ENCODE measurements at regions not wholly inside any gene's neighbourhood (a gene's known extent, or its start where the extent isn't known, plus 50 kb on each side); places are given as distances from the start of the nearest gene placed in this dataset.

DNA sequence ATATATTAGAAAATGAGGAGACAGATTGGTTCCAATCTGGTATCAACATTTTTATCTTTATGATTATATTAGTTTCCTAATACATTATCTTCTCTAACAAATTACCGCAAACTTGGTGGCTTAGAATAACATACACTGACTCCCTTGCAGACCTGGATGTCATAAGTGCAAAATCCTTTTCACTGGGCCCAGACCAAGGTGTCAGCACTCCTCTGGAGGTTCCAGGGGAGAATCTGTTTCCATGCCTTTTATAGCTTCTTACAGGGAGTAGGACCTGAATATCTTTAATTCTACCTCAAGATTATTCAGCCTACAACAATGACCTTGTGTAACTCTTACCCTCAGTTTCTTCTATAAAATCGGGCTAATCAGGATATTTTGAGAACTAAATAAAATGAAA, 329.9 kb upstream of the GRM3 start:
- no peak for TF ChIP-seq CTCF (IDR thresholded peaks at IDR 0.05; ENCODE audit: low read depth, low read length)
- no peak for DNase-seq (ENCODE audit: extremely low read depth, low read depth)

- no peak for TF ChIP-seq CTCF (IDR thresholded peaks at IDR 0.05; ENCODE audit: low read depth, low read length)
- no peak for DNase-seq (ENCODE audit: extremely low read depth, low read depth)
These were observed 342.4 kb upstream of the GRM3 start for GRCh38 chr7:86301301-86301700.

- no peak for DNase-seq (ENCODE audit: extremely low read depth, low read depth)
- TF ChIP-seq CTCF (IDR thresholded peaks at IDR 0.05; ENCODE audit: low read depth, low read length) = no peak
These were observed 348.2 kb upstream of the GRM3 start for GRCh38 chr7:86295526-86295925.

DNA sequence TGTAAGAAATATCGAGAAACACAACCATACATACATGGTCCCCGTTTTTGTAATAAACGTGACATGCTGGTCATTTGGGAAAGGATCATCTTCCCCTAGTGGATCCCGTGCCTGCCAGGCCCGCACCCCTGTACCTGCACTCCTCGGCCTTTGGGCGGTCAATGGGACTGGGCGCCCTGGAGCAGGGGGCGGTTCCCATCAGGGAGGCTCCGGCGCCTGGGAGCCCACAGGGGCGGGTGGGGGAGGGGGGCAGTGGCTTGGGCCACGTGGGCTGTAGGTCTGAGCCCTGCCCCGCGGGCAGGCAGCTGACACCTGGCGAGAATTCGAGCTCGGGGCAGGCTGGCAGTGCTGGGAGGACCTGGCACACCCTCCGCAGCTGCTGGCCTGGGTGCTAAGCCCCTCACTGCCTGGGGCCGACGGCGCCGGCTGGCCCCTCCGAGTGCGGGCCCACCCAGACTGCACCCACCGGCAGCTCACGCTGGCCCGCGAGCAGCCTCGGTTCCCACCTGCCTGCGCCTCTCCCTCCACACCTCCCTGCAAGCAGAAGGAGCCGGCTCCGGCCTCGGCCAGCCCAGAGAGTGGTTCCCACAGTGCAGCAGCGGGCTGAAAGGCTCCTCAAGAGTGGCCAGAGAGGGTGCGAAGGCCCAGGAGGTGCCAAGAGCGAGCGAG, 361.6 kb upstream of the GRM3 start:
- DNase-seq (ENCODE audit: extremely low read depth, low read depth) = no peak
- no peak for TF ChIP-seq CTCF (IDR thresholded peaks at IDR 0.05; ENCODE audit: low read depth, low read length)

DNA sequence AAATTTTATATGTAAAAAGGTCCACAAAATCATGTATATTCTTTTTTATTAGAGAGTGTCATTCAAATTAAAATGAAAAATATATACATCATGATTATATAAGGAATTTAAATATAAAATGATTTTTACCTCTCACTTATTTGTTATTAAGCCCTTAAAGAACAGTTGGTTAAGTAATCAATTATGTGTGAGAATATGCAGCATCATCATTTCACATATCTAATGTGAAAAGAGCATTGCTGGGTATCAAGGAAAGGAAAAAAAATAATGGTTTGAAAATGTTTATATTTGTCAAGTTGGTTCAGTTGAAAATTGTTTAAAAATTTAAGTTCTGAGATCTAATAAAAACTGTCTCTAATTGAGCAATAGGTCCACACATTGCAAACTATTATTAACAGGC, 363.6 kb upstream of the GRM3 start:
- no peak for TF ChIP-seq CTCF (IDR thresholded peaks at IDR 0.05; ENCODE audit: low read depth, low read length)
- no peak for DNase-seq (ENCODE audit: extremely low read depth, low read depth)

- no peak for DNase-seq (ENCODE audit: extremely low read depth, low read depth)
- no peak for TF ChIP-seq CTCF (IDR thresholded peaks at IDR 0.05; ENCODE audit: low read depth, low read length)
These were observed 380.9 kb upstream of the GRM3 start for GRCh38 chr7:86262781-86263180.

GRCh38 chr7:86257894-86258293, 385.8 kb upstream of the GRM3 start:
- no peak for TF ChIP-seq CTCF (IDR thresholded peaks at IDR 0.05; ENCODE audit: low read depth, low read length)
- no peak for DNase-seq (ENCODE audit: extremely low read depth, low read depth)

All from AG09319 (cell line).